ENCODE measurements at regions not wholly inside any gene's neighbourhood (a gene's known extent, or its start where the extent isn't known, plus 50 kb on each side); places are given as distances from the start of the nearest gene placed in this dataset.
"Not testable (repeated sequence)": the region's sequence is repeated elsewhere in the genome, so short reads cannot be mapped to it uniquely, and the experiment has no call there.

GRCh38 chr3:130151555-130151954 lies 69.9 kb downstream of the ALG1L2 start:
- DNase-seq (ENCODE audit: low read depth, low spot score); H3K4me3 ChIP-seq (ENCODE audit: low read length): not testable (repeated sequence)

- not testable (repeated sequence) for DNase-seq (ENCODE audit: low read depth, low spot score); H3K4me3 ChIP-seq (ENCODE audit: low read length)
These were observed 71.6 kb downstream of the ALG1L2 start for GRCh38 chr3:130153247-130153646.

- not testable (repeated sequence) for H3K4me3 ChIP-seq (ENCODE audit: low read length); DNase-seq (ENCODE audit: low read depth, low spot score)
These were observed 73.8 kb downstream of the ALG1L2 start for GRCh38 chr3:130155464-130155863.

- DNase-seq (ENCODE audit: low read depth, low spot score); H3K4me3 ChIP-seq (ENCODE audit: low read length): not testable (repeated sequence)
These were observed 85.2 kb downstream of the ALG1L2 start for GRCh38 chr3:130166856-130167255.

GRCh38 chr3:130175195-130175594 lies 93.6 kb downstream of the ALG1L2 start:
- H3K4me3 ChIP-seq (ENCODE audit: low read length): not testable (repeated sequence)
- peak; percentile 46 for DNase-seq (ENCODE audit: low read depth, low spot score)

GRCh38 chr3:130176476-130177256 lies 95.0 kb downstream of the ALG1L2 start:
- not testable (repeated sequence) for H3K4me3 ChIP-seq (ENCODE audit: low read length); DNase-seq (ENCODE audit: low read depth, low spot score)

- peak; percentile 11 for DNase-seq (ENCODE audit: low read depth, low spot score)
These were observed 97.2 kb downstream of the ALG1L2 start for GRCh38 chr3:130178835-130179234.

GRCh38 chr3:130179353-130179970 lies 97.8 kb downstream of the ALG1L2 start:
- peak overlapping the region; percentile 53 for H3K4me3 ChIP-seq (ENCODE audit: low read length)
- DNase-seq (ENCODE audit: low read depth, low spot score): peak; percentile 87

More at GRCh38 chr3:130178835-130179234, 97.2 kb downstream of the ALG1L2 start:
- not testable (repeated sequence) for H3K4me3 ChIP-seq (ENCODE audit: low read length)

GRCh38 chr3:130182475-130182874 lies 100.8 kb downstream of the ALG1L2 start:
- H3K4me3 ChIP-seq (ENCODE audit: low read length); DNase-seq (ENCODE audit: low read depth, low spot score): not testable (repeated sequence)

- not testable (repeated sequence) for H3K4me3 ChIP-seq (ENCODE audit: low read length); DNase-seq (ENCODE audit: low read depth, low spot score)
These were observed 102.1 kb downstream of the ALG1L2 start for GRCh38 chr3:130183689-130184088.

GRCh38 chr3:130184152-130185024 lies 102.8 kb downstream of the ALG1L2 start:
- DNase-seq (ENCODE audit: low read depth, low spot score); H3K4me3 ChIP-seq (ENCODE audit: low read length): not testable (repeated sequence)

- not testable (repeated sequence) for H3K4me3 ChIP-seq (ENCODE audit: low read length); DNase-seq (ENCODE audit: low read depth, low spot score)
These were observed 119.6 kb downstream of the ALG1L2 start for GRCh38 chr3:130201272-130201671.

- H3K4me3 ChIP-seq (ENCODE audit: low read length); DNase-seq (ENCODE audit: low read depth, low spot score): not testable (repeated sequence)
These were observed 122.0 kb downstream of the ALG1L2 start for GRCh38 chr3:130203633-130204032.

GRCh38 chr3:130227540-130227939 lies 117.9 kb upstream of the COL6A5 start:
- no peak overlapping the region for H3K4me3 ChIP-seq (ENCODE audit: low read length)
- no peak for DNase-seq (ENCODE audit: low read depth, low spot score)

- H3K4me3 ChIP-seq (ENCODE audit: low read length): no peak overlapping the region
- no peak for DNase-seq (ENCODE audit: low read depth, low spot score)
These were observed 102.5 kb upstream of the COL6A5 start for GRCh38 chr3:130242850-130243569.

- no peak for DNase-seq (ENCODE audit: low read depth, low spot score)
- no peak overlapping the region for H3K4me3 ChIP-seq (ENCODE audit: low read length)
These were observed 101.7 kb upstream of the COL6A5 start for GRCh38 chr3:130243808-130244207.

GRCh38 chr3:130250982-130251381 lies 94.5 kb upstream of the COL6A5 start:
- H3K4me3 ChIP-seq (ENCODE audit: low read length): no peak overlapping the region
- no peak for DNase-seq (ENCODE audit: low read depth, low spot score)

- no peak for DNase-seq (ENCODE audit: low read depth, low spot score)
- no peak overlapping the region for H3K4me3 ChIP-seq (ENCODE audit: low read length)
These were observed 90.0 kb upstream of the COL6A5 start for GRCh38 chr3:130255442-130255841.

- DNase-seq (ENCODE audit: low read depth, low spot score): no peak
- H3K4me3 ChIP-seq (ENCODE audit: low read length): no peak overlapping the region
These were observed 88.6 kb upstream of the COL6A5 start for GRCh38 chr3:130256821-130257340.
